GM18505 (cell line): ENCODE measurements at regions not wholly inside any gene's neighbourhood (a gene's known extent, or its start where the extent isn't known, plus 50 kb on each side); places are given as distances from the start of the nearest gene placed in this dataset.

Experiments used
- ATAC-seq: cut with Tn5 transposase; IDR thresholded peaks from one replicate; pipeline ENCODE4 v1.9.1; 2021; ENCODE audit not compliant: unreplicated experiment
- POLR2A ChIP-seq: IDR thresholded peaks from 4 replicates; pipeline ENCODE4 v1.6.1; 2011; ENCODE audit warnings: borderline replicate concordance; ENCODE audit not compliant: insufficient read depth, insufficient read length; ENCODE audit errors: extremely low read depth

GRCh38 chr9:108085294-108085693, 595.7 kb upstream of the KLF4 start:
- ATAC-seq: no peak
- no peak for TF ChIP-seq POLR2A

- TF ChIP-seq POLR2A: no peak
- ATAC-seq: no peak
Observed at GRCh38 chr9:108083796-108084352, 594.3 kb upstream of the KLF4 start.

GRCh38 chr9:108083160-108083750, 593.7 kb upstream of the KLF4 start:
- no peak for TF ChIP-seq POLR2A
- no peak for ATAC-seq

- TF ChIP-seq POLR2A: no peak
- no peak for ATAC-seq
Observed at GRCh38 chr9:108081112-108081511, 591.5 kb upstream of the KLF4 start.

GRCh38 chr9:108080285-108080684, 590.7 kb upstream of the KLF4 start:
- ATAC-seq: no peak
- no peak for TF ChIP-seq POLR2A

- no peak for ATAC-seq
Observed at GRCh38 chr9:108078811-108079210, 589.2 kb upstream of the KLF4 start.

GRCh38 chr9:108078375-108078774, 588.8 kb upstream of the KLF4 start:
- no peak for TF ChIP-seq POLR2A
- ATAC-seq: no peak

More at GRCh38 chr9:108078811-108079210, 589.2 kb upstream of the KLF4 start:
- no peak for TF ChIP-seq POLR2A

GRCh38 chr9:108077556-108077955, 588.0 kb upstream of the KLF4 start:
- no peak for TF ChIP-seq POLR2A
- ATAC-seq: no peak

GRCh38 chr9:108074900-108075299, 585.3 kb upstream of the KLF4 start:
- TF ChIP-seq POLR2A: no peak
- no peak for ATAC-seq

- ATAC-seq: no peak
- TF ChIP-seq POLR2A: no peak
Observed at GRCh38 chr9:108073823-108074222, 584.3 kb upstream of the KLF4 start.

- ATAC-seq: no peak
- TF ChIP-seq POLR2A: no peak
Observed at GRCh38 chr9:108072740-108073139, 583.2 kb upstream of the KLF4 start.

GRCh38 chr9:108070861-108071260, 581.3 kb upstream of the KLF4 start:
- no peak for TF ChIP-seq POLR2A
- no peak for ATAC-seq

- TF ChIP-seq POLR2A: no peak
- no peak for ATAC-seq
Observed at GRCh38 chr9:108069991-108070390, 580.4 kb upstream of the KLF4 start.

GRCh38 chr9:108062680-108063079, 573.1 kb upstream of the KLF4 start:
- ATAC-seq: no peak
- TF ChIP-seq POLR2A: no peak

- TF ChIP-seq POLR2A: no peak
- no peak for ATAC-seq
Observed at GRCh38 chr9:108060175-108060574, 570.6 kb upstream of the KLF4 start.

- ATAC-seq: no peak
- no peak for TF ChIP-seq POLR2A
Observed at GRCh38 chr9:108058135-108058814, 568.7 kb upstream of the KLF4 start.
